ENCODE measurements at regions not wholly inside any gene's neighbourhood (a gene's known extent, or its start where the extent isn't known, plus 50 kb on each side); places are given as distances from the start of the nearest gene placed in this dataset.

DNA sequence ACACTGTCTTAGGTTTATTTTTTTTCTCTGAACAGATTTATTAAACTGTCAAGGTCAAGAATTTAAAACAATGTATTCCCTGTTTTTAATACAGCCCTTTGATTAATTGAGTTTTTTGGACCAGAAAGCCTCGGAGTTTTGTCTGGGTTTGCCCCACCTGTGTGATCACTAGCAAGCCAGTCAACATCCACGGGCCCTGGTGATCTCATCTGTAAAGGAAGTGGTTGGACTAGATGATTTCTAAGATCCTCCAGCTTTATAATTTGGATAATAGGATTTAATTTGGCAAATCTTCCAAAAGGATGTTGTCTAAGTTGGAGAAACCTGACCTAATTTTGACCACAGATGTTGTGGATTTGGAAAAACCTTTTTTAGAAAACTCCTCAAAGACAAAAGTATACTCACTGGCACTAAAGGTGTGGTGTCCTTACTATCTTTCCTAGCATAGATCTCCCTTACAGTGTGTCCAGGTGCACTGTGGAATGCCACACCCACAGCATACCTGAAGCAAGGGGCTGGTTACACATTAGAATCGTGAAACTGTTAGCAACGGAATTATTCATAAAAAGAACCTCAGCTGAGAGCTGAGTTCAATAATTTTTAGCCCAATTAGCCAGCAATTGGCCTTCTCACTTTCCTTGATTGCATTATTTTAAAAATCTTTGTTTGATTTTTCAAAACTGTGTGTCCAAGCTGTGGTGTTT is 195.6 kb upstream of the ELL2 start:
- no peak for DNase-seq (ENCODE audit: low read depth in 1 of 2, low spot score in 1 of 2)
- ATAC-seq, result no peak
- Histone ChIP-seq H3K4me2 (no peak overlapping the region), H3K9me3 (no peaks in the 10 kb centered on the region), H3K27ac (no peak overlapping the region), H3K4me1 (0 out of 3 replicates have a peak, but pooled peaks cover 4% of the 10 kb centered on the region), H3K4me3 (no peak overlapping the region)
- ChIA-PET CTCF (no interaction called here), POLR2A (no interaction called here)
- TF ChIP-seq, protein P1, sequence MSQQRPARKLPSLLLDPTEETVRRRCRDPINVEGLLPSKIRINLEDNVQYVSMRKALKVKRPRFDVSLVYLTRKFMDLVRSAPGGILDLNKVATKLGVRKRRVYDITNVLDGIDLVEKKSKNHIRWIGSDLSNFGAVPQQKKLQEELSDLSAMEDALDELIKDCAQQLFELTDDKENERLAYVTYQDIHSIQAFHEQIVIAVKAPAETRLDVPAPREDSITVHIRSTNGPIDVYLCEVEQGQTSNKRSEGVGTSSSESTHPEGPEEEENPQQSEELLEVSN (IDR thresholded peaks at IDR 0.05; ENCODE audit: borderline replicate concordance, low read depth), result no peak
- no peak for TF ChIP-seq ESRRA (IDR thresholded peaks at IDR 0.05; ENCODE audit: borderline replicate concordance, low read length)
- TF ChIP-seq ZC3H11A (IDR thresholded peaks at IDR 0.05), result no peak
- no peak for TF ChIP-seq EHMT2 (IDR thresholded peaks at IDR 0.05; ENCODE audit: low read depth)
- no peak for TF ChIP-seq SREBF2 (IDR thresholded peaks at IDR 0.05)
- TF ChIP-seq CBX2 (IDR thresholded peaks at IDR 0.05; ENCODE audit: borderline replicate concordance, low read depth), result no peak
- TF ChIP-seq NFE2L2 (conservative IDR thresholded peaks at IDR 0.05; ENCODE audit: low read length), result no peak
- no peak for TF ChIP-seq RARB (CRISPR knock-in tag; IDR thresholded peaks at IDR 0.05)
- TF ChIP-seq CHD2 (IDR thresholded peaks at IDR 0.05; ENCODE audit: low read length, partially characterized antibody), result no peak
- 79% methylated on average over 4 of the region's 4 CpGs for WGBS (ENCODE audit: missing lambda C conversion rate)
- no peak for FAIRE-seq

DNA sequence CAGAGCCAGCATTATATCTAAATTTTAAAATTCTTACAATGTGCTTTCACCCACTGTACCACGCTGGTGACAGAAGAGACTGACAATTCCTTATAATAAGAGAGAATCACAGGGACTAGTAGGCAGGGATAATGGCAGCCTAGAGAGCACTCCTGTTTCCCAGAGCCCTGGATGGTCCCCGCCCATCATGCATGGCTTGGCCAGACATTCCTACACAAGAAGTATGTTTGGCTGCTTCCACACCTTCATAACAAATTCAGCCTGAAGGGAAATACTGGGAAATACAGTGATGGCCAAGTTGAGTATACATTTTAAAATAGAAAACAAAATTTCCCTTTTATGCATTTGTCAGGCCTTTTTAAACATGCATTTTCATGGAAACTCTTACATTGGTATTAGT is 193.5 kb upstream of the ELL2 start:
- TF ChIP-seq, protein P2, sequence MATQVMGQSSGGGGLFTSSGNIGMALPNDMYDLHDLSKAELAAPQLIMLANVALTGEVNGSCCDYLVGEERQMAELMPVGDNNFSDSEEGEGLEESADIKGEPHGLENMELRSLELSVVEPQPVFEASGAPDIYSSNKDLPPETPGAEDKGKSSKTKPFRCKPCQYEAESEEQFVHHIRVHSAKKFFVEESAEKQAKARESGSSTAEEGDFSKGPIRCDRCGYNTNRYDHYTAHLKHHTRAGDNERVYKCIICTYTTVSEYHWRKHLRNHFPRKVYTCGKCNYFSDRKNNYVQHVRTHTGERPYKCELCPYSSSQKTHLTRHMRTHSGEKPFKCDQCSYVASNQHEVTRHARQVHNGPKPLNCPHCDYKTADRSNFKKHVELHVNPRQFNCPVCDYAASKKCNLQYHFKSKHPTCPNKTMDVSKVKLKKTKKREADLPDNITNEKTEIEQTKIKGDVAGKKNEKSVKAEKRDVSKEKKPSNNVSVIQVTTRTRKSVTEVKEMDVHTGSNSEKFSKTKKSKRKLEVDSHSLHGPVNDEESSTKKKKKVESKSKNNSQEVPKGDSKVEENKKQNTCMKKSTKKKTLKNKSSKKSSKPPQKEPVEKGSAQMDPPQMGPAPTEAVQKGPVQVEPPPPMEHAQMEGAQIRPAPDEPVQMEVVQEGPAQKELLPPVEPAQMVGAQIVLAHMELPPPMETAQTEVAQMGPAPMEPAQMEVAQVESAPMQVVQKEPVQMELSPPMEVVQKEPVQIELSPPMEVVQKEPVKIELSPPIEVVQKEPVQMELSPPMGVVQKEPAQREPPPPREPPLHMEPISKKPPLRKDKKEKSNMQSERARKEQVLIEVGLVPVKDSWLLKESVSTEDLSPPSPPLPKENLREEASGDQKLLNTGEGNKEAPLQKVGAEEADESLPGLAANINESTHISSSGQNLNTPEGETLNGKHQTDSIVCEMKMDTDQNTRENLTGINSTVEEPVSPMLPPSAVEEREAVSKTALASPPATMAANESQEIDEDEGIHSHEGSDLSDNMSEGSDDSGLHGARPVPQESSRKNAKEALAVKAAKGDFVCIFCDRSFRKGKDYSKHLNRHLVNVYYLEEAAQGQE (IDR thresholded peaks at IDR 0.05), result no peak
- TF ChIP-seq, protein P1 (IDR thresholded peaks at IDR 0.05; ENCODE audit: borderline replicate concordance, low read depth), result no peak
- TF ChIP-seq RFX5 (IDR thresholded peaks at IDR 0.05) (no peak), EP300 (IDR thresholded peaks at IDR 0.05) (no peak), FOXS1 (CRISPR knock-in tag; IDR thresholded peaks at IDR 0.05) (no peak), GATA3 (IDR thresholded peaks at IDR 0.05; ENCODE audit: borderline replicate concordance) (no peak), MAX (IDR thresholded peaks at IDR 0.05) (no peak)
- CTCF ChIA-PET, result no interaction called here

GRCh38 chr5:96151891-96152290 is 190.2 kb upstream of the ELL2 start:
- H3K4me1 ChIP-seq, result peaks cover 16% of the 10 kb centered on the region
- no peak overlapping the region for H3K27ac ChIP-seq
- H3K4me3 ChIP-seq, result no peak overlapping the region
- DNase-seq (ENCODE audit: low read depth in 1 of 2, low spot score in 1 of 2) (no peak), ATAC-seq (no peak), FAIRE-seq (no peak)
- CTCF ChIA-PET, result interaction anchor here (1.3 kb wide), 1 partner anchor 43 kb away, joined by 3 read pairs; no protein-coding TSS in a partner anchor
- POLR2A ChIA-PET, result no interaction called here
- TF ChIP-seq FOXS1 (CRISPR knock-in tag; IDR thresholded peaks at IDR 0.05), result no peak
- TF ChIP-seq SREBF2 (IDR thresholded peaks at IDR 0.05), result no peak
- TF ChIP-seq HOXB5 (CRISPR knock-in tag; IDR thresholded peaks at IDR 0.05), result no peak
- TF ChIP-seq NPAS2 (CRISPR knock-in tag; IDR thresholded peaks at IDR 0.05; ENCODE audit: borderline replicate concordance), result no peak
- TF ChIP-seq HDAC2 (IDR thresholded peaks at IDR 0.05), result no peak
- 37% methylated on average over 2 of the region's 2 CpGs for WGBS (ENCODE audit: missing lambda C conversion rate)
- H3K4me2 ChIP-seq, result no peak overlapping the region
- no peaks in the 10 kb centered on the region for H3K9me3 ChIP-seq

More for the DNA sequence above, 193.5 kb upstream of the ELL2 start:
- Histone ChIP-seq H3K4me1 (peaks cover 10% of the 10 kb centered on the region), H3K4me3 (no peak overlapping the region), H3K9me3 (no peaks in the 10 kb centered on the region), H3K27ac (no peak overlapping the region), H3K4me2 (no peak overlapping the region)
- ATAC-seq (no peak), FAIRE-seq (no peak), DNase-seq (ENCODE audit: low read depth in 1 of 2, low spot score in 1 of 2) (no peak)
- WGBS (ENCODE audit: missing lambda C conversion rate), result 74% methylated on average over 2 of the region's 2 CpGs
- POLR2A ChIA-PET, result no interaction called here

Measured in A549 (cell line).